ENCODE measurements at regions not wholly inside any gene's neighbourhood (a gene's known extent, or its start where the extent isn't known, plus 50 kb on each side); places are given as distances from the start of the nearest gene placed in this dataset.
"Not testable (repeated sequence)": the region's sequence is repeated elsewhere in the genome, so short reads cannot be mapped to it uniquely, and the experiment has no call there.

DNA sequence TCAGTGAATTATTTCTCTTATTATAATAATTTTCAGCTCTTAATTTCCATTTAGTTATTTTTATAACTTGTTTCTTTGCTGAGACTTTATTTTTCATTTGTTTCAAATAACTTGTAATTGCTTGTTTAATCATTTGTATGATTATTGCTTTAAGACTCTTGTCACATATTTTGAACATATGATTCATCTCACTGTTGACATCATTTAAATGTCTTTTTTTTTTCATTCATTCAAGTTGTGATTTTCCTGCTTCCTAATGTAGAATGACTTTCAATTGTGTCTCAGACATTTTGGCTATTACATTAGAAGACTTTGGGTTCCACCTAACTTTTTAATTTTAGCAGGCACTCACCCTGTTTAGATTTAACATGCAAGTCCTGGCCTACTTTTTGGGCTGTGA is 234.8 kb upstream of the DIPK2B start:
- Histone ChIP-seq H3K4me3 (ENCODE audit: low read depth, low read length) (no peak overlapping the region), H3K36me3 (ENCODE audit: control insufficient read depth, insufficient read depth, low read length) (no peaks in the 10 kb centered on the region), H3K9me3 (ENCODE audit: control insufficient read depth, insufficient read depth, low read depth, low read length) (no peaks in the 10 kb centered on the region), H3K9ac (ENCODE audit: low read length) (no peak overlapping the region), H3K4me1 (ENCODE audit: control insufficient read depth, insufficient read depth, low read length) (peaks cover 37% of the 10 kb centered on the region), H3K27me3 (ENCODE audit: control insufficient read depth, insufficient read depth, low read length) (no peaks in the 10 kb centered on the region), H3K27ac (ENCODE audit: low read depth, low read length) (no peak overlapping the region)

DNA sequence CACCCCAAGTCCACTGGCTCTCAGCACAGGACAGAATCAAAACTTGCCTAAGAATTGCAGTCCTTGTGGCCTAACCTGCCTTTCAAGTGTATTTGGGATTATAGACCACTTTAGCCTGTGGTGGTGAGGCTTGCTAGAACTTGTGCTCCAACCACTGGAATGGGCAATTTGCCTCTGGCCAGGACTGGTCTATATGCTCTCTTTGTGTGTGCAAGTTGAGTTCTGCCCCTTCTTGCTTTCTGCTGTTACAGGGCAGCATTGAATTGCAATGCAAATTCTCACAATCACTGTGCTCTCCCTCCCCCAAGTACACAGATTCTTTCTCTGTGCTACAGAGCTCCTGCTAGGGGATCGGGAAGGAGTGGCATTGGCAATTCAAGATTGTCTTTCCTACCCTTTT is 233.6 kb upstream of the DIPK2B start:
- Histone ChIP-seq H3K36me3 (ENCODE audit: control insufficient read depth, insufficient read depth, low read length) (no peaks in the 10 kb centered on the region), H3K4me3 (ENCODE audit: low read depth, low read length) (peak overlapping the region; percentile 24; the same call in 1 of the 2 replicates), H3K4me1 (ENCODE audit: control insufficient read depth, insufficient read depth, low read length) (peaks cover 30% of the 10 kb centered on the region), H3K27me3 (ENCODE audit: control insufficient read depth, insufficient read depth, low read length) (no peaks in the 10 kb centered on the region), H3K9ac (ENCODE audit: low read length) (no peak overlapping the region), H3K9me3 (ENCODE audit: control insufficient read depth, insufficient read depth, low read depth, low read length) (no peaks in the 10 kb centered on the region), H3K27ac (ENCODE audit: low read depth, low read length) (no peak overlapping the region)

DNA sequence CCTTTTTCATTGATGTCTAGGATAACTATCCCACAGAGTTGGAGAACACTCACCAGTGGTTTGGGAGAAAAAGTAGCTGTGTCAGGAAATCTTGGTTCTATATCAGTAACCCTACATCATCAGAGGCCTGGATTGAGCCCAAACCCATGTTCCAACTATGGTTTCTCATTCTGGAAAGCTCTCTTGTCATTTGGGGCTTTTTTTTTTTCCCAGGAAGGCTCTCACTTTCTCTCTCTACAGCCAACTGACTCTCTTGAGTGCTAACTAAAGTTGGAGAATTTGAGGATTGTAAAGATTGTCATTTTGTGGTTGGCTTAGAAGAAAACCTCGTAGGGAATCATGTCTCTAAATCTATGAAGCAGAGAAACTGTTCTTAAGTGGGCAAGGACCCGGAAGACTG is 228.2 kb upstream of the DIPK2B start:
- Histone ChIP-seq H3K9ac (ENCODE audit: low read length) (no peak overlapping the region), H3K27ac (ENCODE audit: low read depth, low read length) (no peak overlapping the region), H3K9me3 (ENCODE audit: control insufficient read depth, insufficient read depth, low read depth, low read length) (no peaks in the 10 kb centered on the region), H3K4me1 (ENCODE audit: control insufficient read depth, insufficient read depth, low read length) (peaks cover 5% of the 10 kb centered on the region), H3K4me3 (ENCODE audit: low read depth, low read length) (no peak overlapping the region), H3K36me3 (ENCODE audit: control insufficient read depth, insufficient read depth, low read length) (no peaks in the 10 kb centered on the region), H3K27me3 (ENCODE audit: control insufficient read depth, insufficient read depth, low read length) (no peaks in the 10 kb centered on the region)

DNA sequence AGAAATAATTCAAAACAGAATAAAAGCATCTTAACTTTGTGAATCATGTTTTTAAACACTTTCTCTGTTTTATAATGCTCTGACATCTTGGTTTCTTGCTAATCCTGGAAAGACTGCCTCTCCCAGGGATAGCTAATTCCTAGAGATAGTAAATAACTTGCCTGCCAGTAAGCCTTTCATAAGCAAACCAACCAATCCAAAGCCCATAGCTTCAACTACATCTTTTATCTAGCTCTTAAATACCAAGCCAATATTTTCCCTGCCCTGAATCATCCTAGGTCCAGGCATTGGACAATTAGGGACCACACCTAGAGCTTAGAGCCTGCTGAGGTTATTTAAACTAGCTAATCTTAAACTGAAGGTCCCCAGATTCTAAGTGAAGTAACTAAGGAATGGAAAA is 223.7 kb upstream of the DIPK2B start:
- H3K27ac ChIP-seq (ENCODE audit: low read depth, low read length) = no peak overlapping the region
- H3K27me3 ChIP-seq (ENCODE audit: control insufficient read depth, insufficient read depth, low read length) = no peaks in the 10 kb centered on the region; the same call in 1 of the 2 replicates
- no peaks in the 10 kb centered on the region for H3K4me1 ChIP-seq (ENCODE audit: control insufficient read depth, insufficient read depth, low read length)
- no peak overlapping the region for H3K4me3 ChIP-seq (ENCODE audit: low read depth, low read length)
- H3K36me3 ChIP-seq (ENCODE audit: control insufficient read depth, insufficient read depth, low read length) = no peaks in the 10 kb centered on the region
- H3K9me3 ChIP-seq (ENCODE audit: control insufficient read depth, insufficient read depth, low read depth, low read length) = peaks cover 3% of the 10 kb centered on the region; the same call in 1 of the 2 replicates
- no peak overlapping the region for H3K9ac ChIP-seq (ENCODE audit: low read length)

DNA sequence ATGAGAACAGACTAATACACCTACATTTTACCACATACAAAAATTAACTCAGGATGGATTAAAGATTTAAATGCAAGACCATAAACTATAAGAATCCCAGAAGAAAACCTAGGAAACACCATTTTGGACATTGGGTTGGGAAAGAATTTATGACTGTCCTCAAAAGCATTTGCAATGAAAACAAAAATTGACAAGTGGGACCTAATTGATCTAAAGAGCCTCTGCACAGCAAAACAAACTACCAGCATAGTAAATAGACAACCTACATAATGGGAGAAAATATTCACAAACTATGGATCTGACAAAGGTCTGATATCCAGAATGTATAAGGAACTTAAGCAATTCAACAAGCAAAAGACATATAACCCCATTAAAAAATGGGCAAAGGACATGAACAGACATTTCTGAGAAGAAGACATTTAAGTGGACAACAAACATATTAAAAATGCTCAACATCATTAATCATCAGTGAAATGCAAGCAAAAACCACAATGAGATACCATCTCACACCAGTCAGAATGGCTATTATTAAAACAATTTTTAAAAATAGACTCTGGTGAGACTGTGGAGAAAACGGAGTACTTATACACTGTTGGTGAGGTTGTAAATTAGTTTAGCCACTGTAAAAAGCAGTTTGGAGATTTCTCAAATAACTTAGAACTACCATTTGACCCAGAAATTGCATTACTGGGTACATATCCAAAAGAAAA is 221.7 kb upstream of the DIPK2B start:
- Histone ChIP-seq H3K9me3 (ENCODE audit: control insufficient read depth, insufficient read depth, low read depth, low read length) (peaks cover 3% of the 10 kb centered on the region; the same call in 1 of the 2 replicates), H3K36me3 (ENCODE audit: control insufficient read depth, insufficient read depth, low read length) (no peaks in the 10 kb centered on the region), H3K9ac (ENCODE audit: low read length) (no peak overlapping the region), H3K4me1 (ENCODE audit: control insufficient read depth, insufficient read depth, low read length) (no peaks in the 10 kb centered on the region), H3K27me3 (ENCODE audit: control insufficient read depth, insufficient read depth, low read length) (no peaks in the 10 kb centered on the region; the same call in 1 of the 2 replicates), H3K4me3 (ENCODE audit: low read depth, low read length) (no peak overlapping the region), H3K27ac (ENCODE audit: low read depth, low read length) (no peak overlapping the region)

DNA sequence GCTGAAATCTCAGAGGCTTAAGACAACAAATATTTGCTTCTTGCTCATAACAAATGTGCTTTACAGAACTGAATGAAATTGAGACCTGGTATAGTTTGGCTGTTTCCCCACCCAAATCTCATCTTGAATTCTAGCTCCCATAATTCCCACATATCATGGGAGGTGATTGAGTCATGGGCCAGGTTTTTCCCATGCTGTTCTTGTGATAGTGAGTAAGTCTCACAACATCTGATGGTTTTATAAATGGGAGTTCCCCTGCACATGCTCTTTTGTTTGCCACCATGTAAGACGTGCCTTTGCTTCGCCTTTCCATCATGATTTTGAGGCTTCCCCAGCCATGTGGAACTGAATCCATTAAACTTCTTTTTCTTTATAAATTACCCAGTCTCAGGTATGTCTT is 221.1 kb upstream of the DIPK2B start:
- Histone ChIP-seq H3K27ac (ENCODE audit: low read depth, low read length) (no peak overlapping the region), H3K9ac (ENCODE audit: low read length) (no peak overlapping the region), H3K9me3 (ENCODE audit: control insufficient read depth, insufficient read depth, low read depth, low read length) (peaks cover 3% of the 10 kb centered on the region; the same call in 1 of the 2 replicates), H3K36me3 (ENCODE audit: control insufficient read depth, insufficient read depth, low read length) (no peaks in the 10 kb centered on the region), H3K27me3 (ENCODE audit: control insufficient read depth, insufficient read depth, low read length) (no peaks in the 10 kb centered on the region; the same call in 1 of the 2 replicates), H3K4me1 (ENCODE audit: control insufficient read depth, insufficient read depth, low read length) (no peaks in the 10 kb centered on the region), H3K4me3 (ENCODE audit: low read depth, low read length) (no peak overlapping the region)

DNA sequence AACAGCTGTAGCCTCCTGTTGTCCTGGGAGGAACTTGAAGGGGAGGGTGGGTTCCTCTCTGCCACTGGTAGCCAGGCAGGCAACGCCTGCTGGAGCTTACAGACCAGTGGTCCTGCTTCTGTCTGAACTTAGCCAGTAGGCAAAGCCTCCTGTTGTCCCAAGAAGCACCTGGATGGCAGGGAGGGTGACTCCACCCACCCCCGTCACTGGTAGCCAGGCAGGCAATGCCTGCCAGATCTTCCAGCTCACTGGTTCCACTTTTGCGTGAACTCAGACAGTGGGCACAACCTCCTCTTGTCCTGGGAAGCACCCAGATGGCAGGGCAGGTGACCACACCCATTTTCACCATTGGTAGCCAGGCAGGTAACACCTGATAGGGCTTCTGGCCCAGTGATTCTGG is 203.5 kb upstream of the DIPK2B start:
- Histone ChIP-seq H3K27ac (ENCODE audit: low read depth, low read length) (no peak overlapping the region), H3K4me1 (ENCODE audit: control insufficient read depth, insufficient read depth, low read length) (peaks cover 29% of the 10 kb centered on the region), H3K9ac (ENCODE audit: low read length) (no peak overlapping the region), H3K27me3 (ENCODE audit: control insufficient read depth, insufficient read depth, low read length) (no peaks in the 10 kb centered on the region), H3K4me3 (ENCODE audit: low read depth, low read length) (no peak overlapping the region), H3K36me3 (ENCODE audit: control insufficient read depth, insufficient read depth, low read length) (no peaks in the 10 kb centered on the region), H3K9me3 (ENCODE audit: control insufficient read depth, insufficient read depth, low read depth, low read length) (peaks cover 35% of the 10 kb centered on the region)

DNA sequence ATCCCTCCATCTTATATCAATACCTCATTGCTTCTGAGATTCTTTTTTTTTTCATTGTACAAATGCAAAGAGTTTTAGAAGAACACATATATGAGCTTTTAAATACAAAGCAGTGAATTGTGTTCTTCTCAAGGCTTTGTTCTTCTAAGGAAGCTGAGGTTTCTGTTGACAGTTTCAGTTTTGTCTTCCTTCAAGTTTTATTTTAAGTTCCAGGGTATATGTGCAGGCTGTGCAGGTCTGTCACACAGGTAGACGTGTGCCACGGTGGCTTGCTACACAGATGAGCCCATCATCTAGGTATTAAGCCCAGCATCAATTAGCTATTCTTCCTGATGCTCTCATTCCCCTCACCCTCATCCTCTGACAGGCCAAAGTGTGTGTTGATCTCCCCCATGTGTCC is 201.2 kb upstream of the DIPK2B start:
- no peak overlapping the region for H3K4me3 ChIP-seq (ENCODE audit: low read depth, low read length)
- peaks cover 29% of the 10 kb centered on the region for H3K4me1 ChIP-seq (ENCODE audit: control insufficient read depth, insufficient read depth, low read length)
- H3K36me3 ChIP-seq (ENCODE audit: control insufficient read depth, insufficient read depth, low read length) = no peaks in the 10 kb centered on the region
- H3K9me3 ChIP-seq (ENCODE audit: control insufficient read depth, insufficient read depth, low read depth, low read length) = peaks cover 45% of the 10 kb centered on the region
- no peaks in the 10 kb centered on the region for H3K27me3 ChIP-seq (ENCODE audit: control insufficient read depth, insufficient read depth, low read length)
- H3K9ac ChIP-seq (ENCODE audit: low read length) = peak overlapping the region; percentile 46
- H3K27ac ChIP-seq (ENCODE audit: low read depth, low read length) = peak overlapping the region; percentile 89; the same call in 1 of the 2 replicates

DNA sequence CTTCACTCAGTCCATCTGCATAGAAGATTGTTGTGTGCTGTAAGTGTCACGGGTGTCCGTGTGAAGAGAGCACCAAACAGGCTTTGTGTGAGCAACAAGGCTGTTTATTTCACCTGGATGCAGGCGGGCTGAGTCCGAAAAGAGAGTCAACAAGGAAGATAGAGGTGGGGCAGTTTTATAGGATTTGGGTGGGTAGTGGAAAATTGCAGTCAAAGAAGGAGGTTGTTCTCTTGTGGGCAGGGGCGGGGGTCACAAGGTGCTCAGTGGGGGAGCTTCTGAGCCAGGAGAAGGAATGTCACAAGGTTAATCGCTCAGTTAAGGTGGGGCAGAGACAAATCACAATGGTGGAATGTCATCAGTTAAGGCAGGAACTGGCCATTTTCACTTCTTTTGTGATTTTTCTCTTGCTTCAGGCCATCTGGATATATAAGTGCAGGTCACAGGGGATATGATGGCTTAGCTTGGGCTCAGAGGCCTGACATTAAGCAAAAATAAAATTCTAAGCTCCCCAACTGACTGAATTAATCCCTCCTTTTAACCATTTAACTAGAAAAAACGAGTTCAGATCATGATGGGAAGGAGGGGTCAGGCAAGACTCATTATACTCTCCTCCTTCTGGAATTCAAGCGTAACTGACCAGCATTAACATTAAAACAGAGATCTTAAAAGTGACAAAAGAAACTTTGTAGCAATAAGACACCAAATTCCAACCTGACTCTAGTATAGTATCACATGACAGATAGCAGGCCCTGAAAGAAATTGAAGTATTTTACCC is 200.5 kb upstream of the DIPK2B start:
- peak overlapping the region; percentile 89 for H3K27ac ChIP-seq (ENCODE audit: low read depth, low read length)
- H3K4me1 ChIP-seq (ENCODE audit: control insufficient read depth, insufficient read depth, low read length) = peaks cover 29% of the 10 kb centered on the region
- H3K27me3 ChIP-seq (ENCODE audit: control insufficient read depth, insufficient read depth, low read length); H3K36me3 ChIP-seq (ENCODE audit: control insufficient read depth, insufficient read depth, low read length): not testable (repeated sequence)
- peak overlapping the region; percentile 83 for H3K9ac ChIP-seq (ENCODE audit: low read length)
- H3K4me3 ChIP-seq (ENCODE audit: low read depth, low read length) = peak overlapping the region; percentile 35; the same call in 1 of the 2 replicates
- peaks cover 45% of the 10 kb centered on the region for H3K9me3 ChIP-seq (ENCODE audit: control insufficient read depth, insufficient read depth, low read depth, low read length)

DNA sequence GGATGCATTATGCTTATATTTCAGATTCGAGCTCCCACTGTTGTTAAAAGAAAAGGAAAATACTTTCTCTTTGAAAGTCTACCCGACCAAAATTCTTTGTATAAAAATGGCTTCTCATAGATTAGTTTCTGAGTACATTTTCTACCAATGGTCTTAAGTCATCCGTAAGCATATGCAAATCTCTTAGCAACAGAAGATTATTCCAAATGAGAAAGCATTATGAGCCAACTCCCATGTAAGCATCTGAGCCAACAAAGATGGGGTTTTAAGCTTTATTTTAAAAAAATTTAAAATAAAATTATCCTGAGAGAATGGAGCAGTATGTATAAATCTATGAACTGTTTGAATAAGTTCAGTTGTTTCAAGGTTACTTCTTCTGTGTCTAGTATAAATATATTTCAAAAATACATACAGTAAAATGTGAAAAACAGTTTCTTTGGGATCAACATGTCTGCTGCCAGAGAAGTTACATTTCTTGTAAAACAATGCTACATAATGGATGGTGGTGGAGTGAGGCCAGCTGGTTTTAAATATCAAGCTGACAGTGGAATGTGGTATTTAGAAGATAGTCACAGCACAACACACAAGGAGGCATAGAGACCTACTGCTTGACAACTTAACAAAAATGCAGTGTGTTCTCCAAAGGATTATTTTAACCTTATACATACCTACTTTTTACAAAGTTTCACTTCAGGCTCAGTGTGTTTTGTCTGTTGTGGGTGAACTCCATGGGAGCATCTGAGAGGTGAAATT is 199.5 kb upstream of the DIPK2B start:
- H3K4me3 ChIP-seq (ENCODE audit: low read depth, low read length) = peak overlapping the region; percentile 35; the same call in 1 of the 2 replicates

More for the DNA sequence above, 199.5 kb upstream of the DIPK2B start:
- H3K27me3 ChIP-seq (ENCODE audit: control insufficient read depth, insufficient read depth, low read length) = no peaks in the 10 kb centered on the region
- H3K4me1 ChIP-seq (ENCODE audit: control insufficient read depth, insufficient read depth, low read length) = peaks cover 29% of the 10 kb centered on the region
- peaks cover 41% of the 10 kb centered on the region for H3K9me3 ChIP-seq (ENCODE audit: control insufficient read depth, insufficient read depth, low read depth, low read length)
- no peaks in the 10 kb centered on the region for H3K36me3 ChIP-seq (ENCODE audit: control insufficient read depth, insufficient read depth, low read length)
- peak overlapping the region; percentile 83 for H3K9ac ChIP-seq (ENCODE audit: low read length)
- H3K27ac ChIP-seq (ENCODE audit: low read depth, low read length) = peak overlapping the region; percentile 89

Data from HUES6 (cell line).